ENCODE measurements at regions not wholly inside any gene's neighbourhood (a gene's known extent, or its start where the extent isn't known, plus 50 kb on each side); places are given as distances from the start of the nearest gene placed in this dataset.
"Not testable (repeated sequence)": the region's sequence is repeated elsewhere in the genome, so short reads cannot be mapped to it uniquely, and the experiment has no call there.

DNA sequence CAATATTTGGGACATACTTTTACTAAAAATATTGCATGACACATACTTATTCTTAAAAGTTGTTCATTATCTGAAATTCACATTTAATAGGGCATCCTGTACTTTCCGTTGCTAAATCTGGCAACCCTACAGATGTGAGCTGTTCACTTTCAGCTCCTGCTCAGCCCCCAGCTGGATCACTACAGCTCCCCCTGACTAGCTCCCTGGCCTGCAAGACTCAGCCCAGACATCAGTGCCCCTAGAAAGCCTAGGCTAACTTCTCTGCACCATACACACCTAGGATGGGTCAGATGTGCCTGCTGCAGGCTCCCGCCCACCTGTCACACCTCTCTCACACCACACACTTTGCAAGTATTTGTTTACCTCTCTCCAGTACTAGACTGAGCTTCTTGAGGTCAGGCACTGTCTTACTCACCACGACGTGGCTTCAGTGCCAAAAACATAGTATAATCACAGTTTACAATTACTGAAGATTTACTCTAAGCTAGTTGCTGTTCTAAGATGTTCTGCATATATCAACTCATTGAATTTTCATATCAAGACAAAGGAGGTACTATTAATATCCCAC, 55.9 kb upstream of the WIPF3 start:
- DNase-seq (ENCODE audit: missing footprints); ATAC-seq; intact Hi-C loops (cut with DNase I): not testable (repeated sequence)

DNA sequence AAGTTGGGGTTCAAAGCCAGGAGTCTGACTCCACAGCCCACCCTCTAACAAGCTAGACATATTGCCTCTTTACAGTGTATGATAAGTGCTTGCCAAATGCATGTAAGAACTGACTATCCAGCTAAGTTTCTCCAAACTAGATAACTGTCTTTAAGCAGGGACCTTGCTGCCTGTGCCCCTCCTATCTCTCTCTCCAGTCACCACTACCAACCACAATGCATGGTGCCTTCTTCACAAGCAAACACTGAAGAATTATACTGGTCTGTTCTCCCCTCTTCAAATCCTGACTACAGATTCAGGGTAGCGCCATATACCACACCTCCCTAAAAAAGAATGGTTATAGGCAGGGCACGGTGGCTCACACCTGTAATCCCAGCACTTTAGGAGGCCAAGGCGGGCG, 55.3 kb upstream of the WIPF3 start:
- ATAC-seq; intact Hi-C loops (cut with DNase I): not testable (repeated sequence)

DNA sequence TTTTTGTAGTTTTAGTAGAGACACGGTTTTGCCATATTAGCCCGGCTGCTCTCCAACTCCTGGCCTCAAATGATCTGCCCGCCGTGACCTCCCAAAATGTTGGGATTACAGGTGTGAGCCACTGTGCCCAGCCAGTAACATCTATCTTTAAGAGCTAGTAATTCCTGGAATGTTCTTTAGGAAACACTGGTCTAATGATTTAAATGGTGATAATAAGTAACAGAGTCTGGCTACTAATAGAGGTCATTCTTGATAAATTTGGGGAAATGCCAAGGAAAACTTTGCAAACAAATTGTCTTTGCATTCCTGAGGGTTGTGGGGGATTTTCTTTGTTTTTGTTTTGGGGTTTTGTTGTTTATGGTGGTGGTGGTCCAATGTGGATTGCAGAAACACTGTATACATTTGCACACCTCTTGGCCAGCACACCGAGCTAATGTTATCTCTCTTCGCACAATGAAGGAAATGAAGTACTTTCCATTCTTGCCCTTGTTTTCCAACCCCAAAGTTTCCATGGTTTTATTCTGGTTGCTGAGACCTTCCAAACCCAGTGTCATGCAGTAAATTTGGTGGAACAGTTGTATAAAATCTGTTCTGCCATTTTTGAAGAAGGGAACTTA, 51.3 kb upstream of the WIPF3 start:
- DNase-seq (ENCODE audit: missing footprints) (no peak), ATAC-seq (no peak)
- intact Hi-C loops (cut with DNase I): no loop called here

More for the DNA sequence above, 55.3 kb upstream of the WIPF3 start:
- DNase-seq (ENCODE audit: missing footprints): not testable (repeated sequence)

Small RNAs in the stretch of these regions (microRNA-seq; reads per million reads assigned to microRNA genes)
- 1.4 reads per million for gene MIR550A3
